ENCODE measurements at regions not wholly inside any gene's neighbourhood (a gene's known extent, or its start where the extent isn't known, plus 50 kb on each side); places are given as distances from the start of the nearest gene placed in this dataset.

GRCh38 chr15:62564886-62565633 lies 400.0 kb upstream of the C2CD4B start:
- H3K9me3 ChIP-seq (ENCODE audit: control extremely low read depth in 1 of 3, control insufficient read depth in 2 of 3, insufficient read depth in 1 of 3, low read length in 2 of 3) = peaks cover 0 to 4% (median 0%) of the 10 kb centered on the region in 3 donors
- no peak overlapping the region for H3K4me2 ChIP-seq (replicated peaks; ENCODE audit: low read depth, low read length, poor library complexity, severe bottlenecking)
- Mint-ChIP-seq H3K4me3 (no peak overlapping the region), H3K27ac (no peak overlapping the region), H3K4me1 (no peaks in the 10 kb centered on the region), H3K9me3 (ENCODE audit: insufficient read depth) (no peaks in the 10 kb centered on the region), H3K27me3 (peaks cover 37% of the 10 kb centered on the region)
- ATAC-seq (ENCODE audit: low read depth) = no peak
- POLR2A ChIA-PET = no interaction called here
- H3K36me3 ChIP-seq (replicated peaks in 1 of 2; ENCODE audit: control extremely low read depth in 1 of 2, control insufficient read depth in 1 of 2, extremely low read depth in 1 of 2, insufficient read depth in 2 of 2, low read length in 1 of 2) = no peaks in the 10 kb centered on the region
- no peaks in the 10 kb centered on the region for H3K4me1 ChIP-seq (ENCODE audit: control insufficient read depth in 2 of 2, insufficient read depth in 2 of 2, low read length in 2 of 2)
- no CpG with 5 or more reads among the region's 4 CpGs for WGBS (ENCODE audit: insufficient coverage)
- H3K9ac ChIP-seq (ENCODE audit: low read length) = no peak overlapping the region
- H2AFZ ChIP-seq (ENCODE audit: insufficient read depth, low read depth, low read length, poor library complexity, severe bottlenecking) = no peak overlapping the region
- no peak for TF ChIP-seq CTCF (IDR thresholded peaks at IDR 0.05)
- TF ChIP-seq EZH2 (IDR thresholded peaks at IDR 0.05; ENCODE audit: borderline replicate concordance, insufficient read depth, low read depth, low read length, poor library complexity, severe bottlenecking) = no peak
- H3K79me2 ChIP-seq (ENCODE audit: control insufficient read depth, insufficient read depth, low read length) = no peaks in the 10 kb centered on the region
- no peak for DNase-seq
- CTCF ChIA-PET = no interaction called here
- H3K4me3 ChIP-seq (ENCODE audit: control extremely low read depth in 1 of 5, extremely low read depth in 1 of 5, insufficient read depth in 1 of 5, low read depth in 2 of 5, low read length in 4 of 5) = no peak overlapping the region
- no peaks in the 10 kb centered on the region for H4K20me1 ChIP-seq (ENCODE audit: control insufficient read depth, insufficient read depth, low read length, poor library complexity, severe bottlenecking)
- H3K27me3 ChIP-seq (replicated peaks in 1 of 4; ENCODE audit: control extremely low read depth in 1 of 4, control insufficient read depth in 3 of 4, insufficient read depth in 4 of 4, low read length in 3 of 4) = no peaks in the 10 kb centered on the region
- intact Hi-C loops (cut with micrococcal nuclease) = no loop called here
- H3K27ac ChIP-seq (ENCODE audit: low read length in 2 of 2) = no peak overlapping the region

GRCh38 chr15:62565634-62566026 lies 400.5 kb upstream of the C2CD4B start:
- ChIA-PET POLR2A (no interaction called here), CTCF (no interaction called here)
- Mint-ChIP-seq H3K4me1 (no peaks in the 10 kb centered on the region), H3K27ac (no peak overlapping the region), H3K27me3 (peaks cover 38% of the 10 kb centered on the region), H3K4me3 (no peak overlapping the region), H3K9me3 (ENCODE audit: insufficient read depth) (no peaks in the 10 kb centered on the region)
- Histone ChIP-seq H3K36me3 (replicated peaks in 1 of 2; ENCODE audit: control extremely low read depth in 1 of 2, control insufficient read depth in 1 of 2, extremely low read depth in 1 of 2, insufficient read depth in 2 of 2, low read length in 1 of 2) (no peaks in the 10 kb centered on the region), H3K4me2 (replicated peaks; ENCODE audit: low read depth, low read length, poor library complexity, severe bottlenecking) (no peak overlapping the region), H3K9ac (ENCODE audit: low read length) (no peak overlapping the region), H3K79me2 (ENCODE audit: control insufficient read depth, insufficient read depth, low read length) (no peaks in the 10 kb centered on the region), H3K9me3 (ENCODE audit: control extremely low read depth in 1 of 3, control insufficient read depth in 2 of 3, insufficient read depth in 1 of 3, low read length in 2 of 3) (peaks cover 0 to 4% (median 0%) of the 10 kb centered on the region in 3 donors), H4K20me1 (ENCODE audit: control insufficient read depth, insufficient read depth, low read length, poor library complexity, severe bottlenecking) (no peaks in the 10 kb centered on the region), H3K27me3 (replicated peaks in 1 of 4; ENCODE audit: control extremely low read depth in 1 of 4, control insufficient read depth in 3 of 4, insufficient read depth in 4 of 4, low read length in 3 of 4) (no peaks in the 10 kb centered on the region), H3K27ac (ENCODE audit: low read length in 2 of 2) (no peak overlapping the region), H2AFZ (ENCODE audit: insufficient read depth, low read depth, low read length, poor library complexity, severe bottlenecking) (no peak overlapping the region), H3K4me1 (ENCODE audit: control insufficient read depth in 2 of 2, insufficient read depth in 2 of 2, low read length in 2 of 2) (no peaks in the 10 kb centered on the region), H3K4me3 (ENCODE audit: control extremely low read depth in 1 of 5, extremely low read depth in 1 of 5, insufficient read depth in 1 of 5, low read depth in 2 of 5, low read length in 4 of 5) (no peak overlapping the region)
- no peak for DNase-seq
- ATAC-seq (ENCODE audit: low read depth) = no peak
- intact Hi-C loops (cut with micrococcal nuclease) = no loop called here
- 95% methylated on average over 2 of the region's 3 CpGs for WGBS (ENCODE audit: insufficient coverage)
- TF ChIP-seq CTCF (IDR thresholded peaks at IDR 0.05) = no peak
- TF ChIP-seq EZH2 (IDR thresholded peaks at IDR 0.05; ENCODE audit: borderline replicate concordance, insufficient read depth, low read depth, low read length, poor library complexity, severe bottlenecking) = no peak

Data from B cell (primary cell).